Cerebellar cortex (tissue), 1 donor: ENCODE measurements at regions not wholly inside any gene's neighbourhood (a gene's known extent, or its start where the extent isn't known, plus 50 kb on each side); places are given as distances from the start of the nearest gene placed in this dataset.

Source experiments
- DNase-seq: peaks from one replicate; pipeline ENCODE4 v3.0.0-alpha.2; 2015; ENCODE audit warnings: low spot score

GRCh38 chr3:168844894-168845482 is 749.3 kb upstream of the GOLIM4 start:
- DNase-seq = no peak

- DNase-seq = no peak
These were observed 748.7 kb upstream of the GOLIM4 start for GRCh38 chr3:168844472-168844871.

GRCh38 chr3:168843481-168843880 is 747.8 kb upstream of the GOLIM4 start:
- DNase-seq = no peak

- DNase-seq = no peak
These were observed 743.9 kb upstream of the GOLIM4 start for GRCh38 chr3:168839653-168840052.

GRCh38 chr3:168834558-168834957 is 738.8 kb upstream of the GOLIM4 start:
- DNase-seq = no peak

GRCh38 chr3:168828943-168829342 is 733.2 kb upstream of the GOLIM4 start:
- no peak for DNase-seq

GRCh38 chr3:168828536-168828935 is 732.8 kb upstream of the GOLIM4 start:
- no peak for DNase-seq

- no peak for DNase-seq
These were observed 732.3 kb upstream of the GOLIM4 start for GRCh38 chr3:168828014-168828413.

- no peak for DNase-seq
These were observed 728.4 kb upstream of the GOLIM4 start for GRCh38 chr3:168824107-168824506.

GRCh38 chr3:168823466-168823865 is 727.7 kb upstream of the GOLIM4 start:
- DNase-seq = no peak

GRCh38 chr3:168820810-168821415 is 725.2 kb upstream of the GOLIM4 start:
- no peak for DNase-seq

GRCh38 chr3:168817177-168817576 is 721.5 kb upstream of the GOLIM4 start:
- DNase-seq = no peak

GRCh38 chr3:168815946-168816345 is 720.2 kb upstream of the GOLIM4 start:
- no peak for DNase-seq

- DNase-seq = no peak
These were observed 717.6 kb upstream of the GOLIM4 start for GRCh38 chr3:168813225-168813802.

GRCh38 chr3:168812234-168812633 is 716.5 kb upstream of the GOLIM4 start:
- no peak for DNase-seq

- no peak for DNase-seq
These were observed 712.9 kb upstream of the GOLIM4 start for GRCh38 chr3:168808596-168808995.

- DNase-seq = no peak
These were observed 711.7 kb upstream of the GOLIM4 start for GRCh38 chr3:168807448-168807847.

GRCh38 chr3:168806871-168807270 is 711.1 kb upstream of the GOLIM4 start:
- no peak for DNase-seq

- DNase-seq = no peak
These were observed 707.8 kb upstream of the GOLIM4 start for GRCh38 chr3:168803536-168803935.

GRCh38 chr3:168802766-168803165 is 707.0 kb upstream of the GOLIM4 start:
- no peak for DNase-seq

- DNase-seq = no peak
These were observed 706.1 kb upstream of the GOLIM4 start for GRCh38 chr3:168801794-168802193.

- no peak for DNase-seq
These were observed 700.6 kb upstream of the GOLIM4 start for GRCh38 chr3:168796339-168796738.

GRCh38 chr3:168794427-168794826 is 698.7 kb upstream of the GOLIM4 start:
- DNase-seq = no peak

GRCh38 chr3:168782193-168782592 is 686.5 kb upstream of the GOLIM4 start:
- DNase-seq = no peak
